Neuronal stem cell (in vitro differentiated cells): ENCODE measurements at regions not wholly inside any gene's neighbourhood (a gene's known extent, or its start where the extent isn't known, plus 50 kb on each side); places are given as distances from the start of the nearest gene placed in this dataset.

Experiments
- DNase-seq: peaks from one replicate; pipeline ENCODE4 v3.0.0-alpha.2; 2013; ENCODE audit warnings: low spot score
- H2AFZ ChIP-seq: one replicate; pipeline ENCODE4 v1.6.1; 2013; ENCODE audit warnings: mild to moderate bottlenecking, low read length, inconsistent platforms
- H2AK5ac ChIP-seq: 2 replicates; pipeline ENCODE4 v1.6.1; 2013; ENCODE audit warnings: low read depth, mild to moderate bottlenecking, inconsistent platforms, low read length, moderate library complexity, mixed read lengths
- H2BK120ac ChIP-seq: 2 replicates; pipeline ENCODE4 v1.6.1; 2013; ENCODE audit warnings: low read depth, mild to moderate bottlenecking, inconsistent platforms, low read length, moderate library complexity, mixed read lengths
- H2BK12ac ChIP-seq: one replicate; pipeline ENCODE4 v1.6.1; 2013; ENCODE audit warnings: low read length, inconsistent platforms
- H2BK15ac ChIP-seq: 2 replicates; pipeline ENCODE4 v1.6.1; 2013; ENCODE audit warnings: mild to moderate bottlenecking, low read length, inconsistent platforms, mixed read lengths
- H2BK5ac ChIP-seq: one replicate; pipeline ENCODE4 v1.6.1; 2013; ENCODE audit warnings: inconsistent platforms, mild to moderate bottlenecking, low read length, moderate library complexity
- H3K14ac ChIP-seq: one replicate; pipeline ENCODE4 v1.6.1; 2013; ENCODE audit warnings: low read length, inconsistent platforms
- H3K18ac ChIP-seq: 2 replicates; pipeline ENCODE4 v1.6.1; 2013; ENCODE audit warnings: low read length, inconsistent platforms
- H3K23ac ChIP-seq: 2 replicates; pipeline ENCODE4 v1.6.1; 2013; ENCODE audit warnings: low read depth, mild to moderate bottlenecking, mixed read lengths, low read length, inconsistent platforms; ENCODE audit not compliant: poor library complexity
- H3K27ac ChIP-seq: replicated peaks from 3 replicates; pipeline ENCODE4 v1.5.1; 2013; ENCODE audit warnings: low read length, inconsistent platforms
- H3K27me3 ChIP-seq, 3 experiments: 2 replicates each; pipeline ENCODE4 v1.6.1; 2013; ENCODE audit warnings: low read length in 3 of 3, mild to moderate bottlenecking in 2 of 3, inconsistent platforms in 1 of 3, low read depth in 1 of 3, mixed read lengths in 1 of 3, moderate library complexity in 1 of 3; ENCODE audit not compliant: control insufficient read depth in 3 of 3, insufficient read depth in 3 of 3
- H3K36me3 ChIP-seq, 2 donors: replicated peaks in 1 of 2; 2 replicates each; pipeline ENCODE4 v1.6.1; 2013; ENCODE audit warnings: low read length in 2 of 2; ENCODE audit not compliant: control insufficient read depth in 2 of 2, insufficient read depth in 2 of 2
- H3K4ac ChIP-seq: 2 replicates; pipeline ENCODE4 v1.6.1; 2013; ENCODE audit warnings: inconsistent platforms, mild to moderate bottlenecking, low read length, moderate library complexity
- H3K4me1 ChIP-seq, 2 donors: 1 replicate in 1 of 2; 2 replicates in 1 of 2; pipeline ENCODE4 v1.6.1; 2013; ENCODE audit warnings: low read length in 2 of 2, low read depth in 1 of 2; ENCODE audit not compliant: control insufficient read depth in 2 of 2, insufficient read depth in 1 of 2
- H3K4me2 ChIP-seq: one replicate; pipeline ENCODE4 v1.6.1; 2013; ENCODE audit warnings: mild to moderate bottlenecking, low read length, inconsistent platforms; ENCODE audit not compliant: insufficient read depth, poor library complexity, severe bottlenecking
- H3K4me3 ChIP-seq, 2 donors: 2 replicates each; pipeline ENCODE4 v1.5.1; 2013; ENCODE audit warnings: low read length in 2 of 2, mild to moderate bottlenecking in 2 of 2, inconsistent platforms in 1 of 2, moderate library complexity in 1 of 2
- H3K79me1 ChIP-seq: one replicate; pipeline ENCODE4 v1.6.1; 2013; ENCODE audit warnings: low read depth, mild to moderate bottlenecking, inconsistent platforms, low read length, moderate library complexity
- H3K9ac ChIP-seq: one replicate; pipeline ENCODE4 v1.6.1; 2013; ENCODE audit warnings: mild to moderate bottlenecking, low read depth, low read length, inconsistent platforms; ENCODE audit not compliant: poor library complexity
- H3K9me3 ChIP-seq, 2 donors: replicated peaks in 1 of 2; 2 replicates each; pipeline versions ENCODE3 to v1.6.1; 2013; ENCODE audit warnings: low read length in 2 of 2, mild to moderate bottlenecking in 2 of 2, inconsistent platforms in 1 of 2, low read depth in 1 of 2, mixed read lengths in 1 of 2, moderate library complexity in 1 of 2; ENCODE audit not compliant: control insufficient read depth in 2 of 2, insufficient read depth in 1 of 2
- H4K8ac ChIP-seq: one replicate; pipeline ENCODE4 v1.6.1; 2013; ENCODE audit warnings: low read depth, mild to moderate bottlenecking, inconsistent platforms, low read length, moderate library complexity
- H4K91ac ChIP-seq: one replicate; pipeline ENCODE4 v1.6.1; 2013; ENCODE audit warnings: low read length, low read depth, mild to moderate bottlenecking, inconsistent platforms; ENCODE audit not compliant: poor library complexity
- whole genome bisulfite sequencing, 2 donors: extraction: QIAGEN DNeasy Blood & Tissue Kit; methylation state at CpG; one replicate each; pipeline ENCODE4 v1.1.7; 2013; ENCODE audit warnings: missing lambda C conversion rate in 2 of 2, mixed read lengths in 1 of 2; ENCODE audit not compliant: insufficient read length in 2 of 2, insufficient replicate concordance in 1 of 2; ENCODE audit errors: extremely low coverage in 2 of 2; 5-methylcytosine and 5-hydroxymethylcytosine counted together

GRCh38 chr15:31178705-31179104, 77.2 kb upstream of the TRPM1 start:
- no peak overlapping the region for H3K4ac ChIP-seq
- H2AK5ac ChIP-seq: no peak overlapping the region
- H3K79me1 ChIP-seq: no peaks in the 10 kb centered on the region
- no peak overlapping the region for H2AFZ ChIP-seq
- no peak overlapping the region for H3K27ac ChIP-seq
- no peak overlapping the region for H2BK15ac ChIP-seq
- no peak overlapping the region for H2BK12ac ChIP-seq
- H3K27me3 ChIP-seq: no peaks in the 10 kb centered on the region
- H3K4me3 ChIP-seq: no peak overlapping the region
- no peak overlapping the region for H3K23ac ChIP-seq
- no peaks in the 10 kb centered on the region for H3K9me3 ChIP-seq
- no peak overlapping the region for H4K8ac ChIP-seq
- no peak overlapping the region for H3K4me2 ChIP-seq
- no peak for DNase-seq
- WGBS, 2 donors: no CpG with 5 or more reads among the region's 5 CpGs
- no peak overlapping the region for H4K91ac ChIP-seq
- H2BK120ac ChIP-seq: no peak overlapping the region
- H3K14ac ChIP-seq: no peak overlapping the region
- peaks cover 0 to 2% of the 10 kb centered on the region in 2 donors for H3K4me1 ChIP-seq
- no peak overlapping the region for H2BK5ac ChIP-seq
- no peak overlapping the region for H3K18ac ChIP-seq
- H3K36me3 ChIP-seq: no peaks in the 10 kb centered on the region
- no peak overlapping the region for H3K9ac ChIP-seq

- H3K27me3 ChIP-seq: no peaks in the 10 kb centered on the region
- H2BK5ac ChIP-seq: no peak overlapping the region
- no peak overlapping the region for H4K91ac ChIP-seq
- H3K9me3 ChIP-seq: no peaks in the 10 kb centered on the region
- H3K4me2 ChIP-seq: no peak overlapping the region
- no peaks in the 10 kb centered on the region for H3K79me1 ChIP-seq
- no peak overlapping the region for H3K27ac ChIP-seq
- no peak overlapping the region for H4K8ac ChIP-seq
- no peak overlapping the region for H3K4ac ChIP-seq
- H2BK15ac ChIP-seq: no peak overlapping the region
- H2BK12ac ChIP-seq: no peak overlapping the region
- H3K36me3 ChIP-seq: no peaks in the 10 kb centered on the region
- no peak overlapping the region for H3K18ac ChIP-seq
- no peak overlapping the region for H3K23ac ChIP-seq
- no peak for DNase-seq
- no peak overlapping the region for H2AFZ ChIP-seq
- H3K4me3 ChIP-seq: no peak overlapping the region
- H3K14ac ChIP-seq: no peak overlapping the region
- H2AK5ac ChIP-seq: no peak overlapping the region
- no peak overlapping the region for H2BK120ac ChIP-seq
- H3K9ac ChIP-seq: no peak overlapping the region
- H3K4me1 ChIP-seq: peaks cover 0 to 2% of the 10 kb centered on the region in 2 donors
Measured at GRCh38 chr15:31179693-31180092, 78.2 kb upstream of the TRPM1 start.

DNA sequence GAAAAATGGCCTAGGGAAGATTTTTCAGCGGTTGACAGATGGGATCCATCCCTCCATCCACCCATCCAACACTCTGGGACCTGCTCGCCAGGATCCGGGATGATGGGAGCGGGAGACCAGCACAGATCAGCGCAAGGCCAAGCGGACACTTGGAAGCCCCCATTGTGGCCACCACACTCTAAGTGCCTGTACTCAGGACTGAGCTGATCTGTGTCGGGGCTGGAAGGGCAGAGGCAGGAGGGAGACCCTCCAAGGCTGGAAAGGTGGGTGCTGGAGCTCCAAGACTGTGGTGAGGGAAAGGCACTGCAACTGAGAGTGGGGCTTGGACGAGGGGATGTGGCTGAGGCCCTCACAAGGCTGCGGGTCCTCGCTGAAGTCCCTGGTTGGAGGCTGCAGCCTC, 91.8 kb upstream of the TRPM1 start:
- Histone ChIP-seq H3K9ac (peak overlapping the region; percentile 51), H3K27ac (no peak overlapping the region), H3K4ac (no peak overlapping the region), H4K91ac (no peak overlapping the region), H3K18ac (no peak overlapping the region), H4K8ac (no peak overlapping the region), H3K79me1 (no peaks in the 10 kb centered on the region), H2BK15ac (no peak overlapping the region), H3K4me2 (no peak overlapping the region), H3K27me3 (peaks cover 0 to 4% (median 0%) of the 10 kb centered on the region in 3 experiments), H3K4me1 (no peaks in the 10 kb centered on the region), H2BK120ac (no peak overlapping the region), H2AK5ac (peak overlapping the region; percentile 50), H3K4me3 (no peak overlapping the region), H3K23ac (no peak overlapping the region), H2BK5ac (no peak overlapping the region), H3K36me3 (no peaks in the 10 kb centered on the region), H3K14ac (peak overlapping the region; percentile 63), H2BK12ac (no peak overlapping the region), H2AFZ (no peak overlapping the region), H3K9me3 (no peaks in the 10 kb centered on the region)
- no peak for DNase-seq
- WGBS, 2 donors: no CpG with 5 or more reads among the region's 10 CpGs

- no peak overlapping the region for H4K8ac ChIP-seq
- no peak overlapping the region for H2AFZ ChIP-seq
- no peak for DNase-seq
- H3K4ac ChIP-seq: no peak overlapping the region
- H3K79me1 ChIP-seq: no peaks in the 10 kb centered on the region
- H2BK5ac ChIP-seq: no peak overlapping the region
- no peak overlapping the region for H3K18ac ChIP-seq
- H3K4me2 ChIP-seq: no peak overlapping the region
- no peak overlapping the region for H3K9ac ChIP-seq
- H3K9me3 ChIP-seq: no peaks in the 10 kb centered on the region
- H3K14ac ChIP-seq: no peak overlapping the region
- no peak overlapping the region for H3K23ac ChIP-seq
- peaks cover 0 to 1% of the 10 kb centered on the region in 2 donors for H3K4me1 ChIP-seq
- H2AK5ac ChIP-seq: no peak overlapping the region
- H3K36me3 ChIP-seq: no peaks in the 10 kb centered on the region
- no peak overlapping the region for H2BK120ac ChIP-seq
- H4K91ac ChIP-seq: no peak overlapping the region
- no peak overlapping the region for H2BK12ac ChIP-seq
- no peak overlapping the region for H2BK15ac ChIP-seq
- H3K4me3 ChIP-seq: no peak overlapping the region
- H3K27ac ChIP-seq: no peak overlapping the region
- peaks cover 0 to 4% (median 0%) of the 10 kb centered on the region in 3 experiments for H3K27me3 ChIP-seq
- WGBS, 2 donors: no CpG with 5 or more reads among the region's 2 CpGs
Measured at GRCh38 chr15:31195871-31196270, 94.3 kb upstream of the TRPM1 start.
